ENCODE measurements at regions not wholly inside any gene's neighbourhood (a gene's known extent, or its start where the extent isn't known, plus 50 kb on each side); places are given as distances from the start of the nearest gene placed in this dataset.

DNA sequence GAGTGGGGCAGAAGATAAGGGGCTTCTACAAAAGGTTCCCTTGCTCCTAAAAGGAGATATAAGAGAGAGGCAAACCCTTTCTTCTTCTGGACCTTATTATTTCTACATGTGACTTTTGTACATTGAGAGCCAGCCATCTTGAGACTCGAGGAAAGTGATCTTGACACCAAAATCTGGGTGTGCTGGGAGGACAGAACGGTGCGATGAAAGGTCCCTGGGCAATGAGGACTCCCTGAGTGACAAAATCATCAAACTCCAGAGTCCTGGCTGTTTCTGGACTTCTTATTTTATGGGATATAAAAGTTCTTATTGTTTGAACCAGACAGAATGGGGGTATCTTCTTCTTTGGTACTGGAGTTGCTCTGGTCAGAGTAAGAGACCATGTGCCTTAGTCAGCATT, 411.0 kb downstream of the ZNF536 start:
- TF ChIP-seq GATA3 (IDR thresholded peaks at IDR 0.05; ENCODE audit: low read depth, low read length) (no peak), GATA2 (IDR thresholded peaks at IDR 0.05; ENCODE audit: low read depth, low read length) (no peak)
